ENCODE measurements at regions not wholly inside any gene's neighbourhood (a gene's known extent, or its start where the extent isn't known, plus 50 kb on each side); places are given as distances from the start of the nearest gene placed in this dataset.

GRCh38 chr4:154961263-154961662 is 180.2 kb downstream of the RBM46 start:
- no peaks in the 10 kb centered on the region for H3K27me3 ChIP-seq
- peaks cover 0 to 5% (median 0%) of the 10 kb centered on the region in 11 donors for H3K9me3 ChIP-seq
- DNase-seq = no peak
- no peak for TF ChIP-seq CTCF (IDR thresholded peaks at IDR 0.05)
- H3K36me3 ChIP-seq = no peaks in the 10 kb centered on the region
- H3K27ac ChIP-seq = no peak overlapping the region
- H3K4me3 ChIP-seq = no peak overlapping the region
- 4 to 13% methylated on average over 1 of the region's 1 CpG for WGBS, 2 donors
- intact Hi-C loops (cut with DNase I) = no loop called here
- H3K4me1 ChIP-seq = peaks cover 3 to 14% (median 5%) of the 10 kb centered on the region in 9 donors
- ATAC-seq = peak in 3 of 8 donors; percentile 69 to 82 (median 76)

- Histone ChIP-seq H3K4me1 (no peaks in the 10 kb centered on the region), H3K4me3 (no peak overlapping the region), H3K27me3 (no peaks in the 10 kb centered on the region), H3K36me3 (no peaks in the 10 kb centered on the region), H3K9me3 (no peaks in the 10 kb centered on the region), H3K27ac (no peak overlapping the region)
- DNase-seq (no peak), ATAC-seq (no peak)
- no peak for TF ChIP-seq CTCF (IDR thresholded peaks at IDR 0.05)
- 73 to 81% methylated on average over 6 of the region's 6 CpGs for WGBS, 2 donors
- intact Hi-C loops (cut with DNase I) = no loop called here
Observed at GRCh38 chr4:154973244-154974035, 192.4 kb downstream of the RBM46 start.

GRCh38 chr4:154977228-154977627 is 196.2 kb downstream of the RBM46 start:
- H3K27me3 ChIP-seq = no peaks in the 10 kb centered on the region
- ATAC-seq = peak in 1 of 8 donors; percentile 55
- H3K27ac ChIP-seq = no peak overlapping the region
- no peak for TF ChIP-seq CTCF (IDR thresholded peaks at IDR 0.05)
- no peaks in the 10 kb centered on the region for H3K36me3 ChIP-seq
- DNase-seq = no peak
- intact Hi-C loops (cut with DNase I) = no loop called here
- H3K4me1 ChIP-seq = no peaks in the 10 kb centered on the region
- 33% methylated on average over 6 of the region's 6 CpGs for WGBS, 2 donors
- peaks cover 0 to 13% (median 0%) of the 10 kb centered on the region in 11 donors for H3K9me3 ChIP-seq
- H3K4me3 ChIP-seq = no peak overlapping the region

- TF ChIP-seq CTCF (IDR thresholded peaks at IDR 0.05) = peak in 8 of 9 donors; percentile 21 to 64 (median 61)
- no peak overlapping the region for H3K4me3 ChIP-seq
- no peaks in the 10 kb centered on the region for H3K27me3 ChIP-seq
- no peaks in the 10 kb centered on the region for H3K4me1 ChIP-seq
- 22 to 25% methylated on average over 10 of the region's 10 CpGs for WGBS, 2 donors
- peak in 2 of 8 donors; percentile 27 to 33 for ATAC-seq
- peaks cover 0 to 13% (median 0%) of the 10 kb centered on the region in 11 donors for H3K9me3 ChIP-seq
- H3K36me3 ChIP-seq = no peaks in the 10 kb centered on the region
- no peak overlapping the region for H3K27ac ChIP-seq
- intact Hi-C loops (cut with DNase I) = loop anchor here in 6 of 10 donors (5.0 to 10.0 kb wide), 2 partner anchors 370 to 392 kb away; partner anchors contain the start of gene MAP9 (in 1 of the 6)
- DNase-seq = peak; percentile 22 to 30
Observed at GRCh38 chr4:154982187-154983047, 201.3 kb downstream of the RBM46 start.
